ENCODE measurements at regions not wholly inside any gene's neighbourhood (a gene's known extent, or its start where the extent isn't known, plus 50 kb on each side); places are given as distances from the start of the nearest gene placed in this dataset.

GRCh38 chr1:25084407-25084806 is 147.9 kb downstream of the SYF2 start:
- no peak overlapping the region for H2BK15ac ChIP-seq (ENCODE audit: low read depth, low read length)
- no peak overlapping the region for H3K27ac Mint-ChIP-seq

More at GRCh38 chr1:25084407-25084806, 147.9 kb downstream of the SYF2 start:
- Histone ChIP-seq H4K8ac (replicated peaks; ENCODE audit: insufficient read length, low read depth, low read length) (no peak overlapping the region), H2AK5ac (ENCODE audit: insufficient read length, low read length) (no peak overlapping the region), H2BK120ac (ENCODE audit: low read depth, low read length, poor library complexity, severe bottlenecking) (no peak overlapping the region), H3K4me1 (ENCODE audit: insufficient read depth, low read length) (no peaks in the 10 kb centered on the region), H2BK12ac (ENCODE audit: insufficient read length, low read depth, low read length) (no peak overlapping the region), H2AFZ (ENCODE audit: low read length) (no peak overlapping the region), H3K56ac (ENCODE audit: insufficient read length, low read depth, low read length) (no peak overlapping the region), H3K14ac (ENCODE audit: insufficient read depth, low read length) (no peak overlapping the region), H3K9ac (ENCODE audit: extremely low read depth, insufficient read length, low read length) (no peak overlapping the region), H4K5ac (ENCODE audit: insufficient read length, low read depth, low read length) (no peak overlapping the region), H3K23ac (ENCODE audit: insufficient read length, low read depth, low read length) (no peak overlapping the region), H3K9me3 (ENCODE audit: control insufficient read depth, low read depth, low read length) (no peaks in the 10 kb centered on the region), H4K91ac (ENCODE audit: insufficient read length, low read depth, low read length) (no peak overlapping the region), H3K23me2 (ENCODE audit: insufficient read length, low read depth, low read length, poor library complexity, severe bottlenecking) (no peaks in the 10 kb centered on the region), H2BK20ac (ENCODE audit: low read depth, low read length, poor library complexity, severe bottlenecking) (no peak overlapping the region), H3K18ac (ENCODE audit: insufficient read length, low read depth, low read length) (no peak overlapping the region), H3T11ph (ENCODE audit: low read length) (no peak overlapping the region), H3K79me2 (ENCODE audit: insufficient read depth, low read length) (no peaks in the 10 kb centered on the region), H2BK5ac (ENCODE audit: insufficient read length, low read length) (no peak overlapping the region), H3K79me1 (ENCODE audit: insufficient read depth, low read depth, low read length, poor library complexity, severe bottlenecking) (no peaks in the 10 kb centered on the region), H3K27me3 (ENCODE audit: insufficient read depth, low read length) (no peaks in the 10 kb centered on the region), H3K27ac (ENCODE audit: insufficient read length, low read depth, low read length) (no peak overlapping the region), H4K20me1 (ENCODE audit: control insufficient read depth, insufficient read depth, insufficient read length) (no peaks in the 10 kb centered on the region), H3K4ac (ENCODE audit: low read depth, low read length) (no peak overlapping the region), H3K4me2 (ENCODE audit: insufficient read depth, insufficient read length, low read length) (no peak overlapping the region)
- DNase-seq, result no peak
- no CpG with 5 or more reads among the region's 1 CpG for WGBS (ENCODE audit: extremely low coverage, insufficient read length, low lambda C conversion rate)
- peaks cover 0 to 2% (median 0%) of the 10 kb centered on the region in 3 experiments; a peak in 1 of 7 replicates for H3K36me3 Mint-ChIP-seq (ENCODE audit: insufficient read depth in 1 of 3, low read depth in 3 of 3)
- peaks cover 0 to 18% of the 10 kb centered on the region in 2 experiments; a peak in 3 of 4 replicates for H3K4me1 Mint-ChIP-seq
- H3K9me3 Mint-ChIP-seq, result no peaks in the 10 kb centered on the region; a peak in 1 of 5 replicates
- no peak overlapping the region for H3K4me3 Mint-ChIP-seq
- TF ChIP-seq, protein P1, sequence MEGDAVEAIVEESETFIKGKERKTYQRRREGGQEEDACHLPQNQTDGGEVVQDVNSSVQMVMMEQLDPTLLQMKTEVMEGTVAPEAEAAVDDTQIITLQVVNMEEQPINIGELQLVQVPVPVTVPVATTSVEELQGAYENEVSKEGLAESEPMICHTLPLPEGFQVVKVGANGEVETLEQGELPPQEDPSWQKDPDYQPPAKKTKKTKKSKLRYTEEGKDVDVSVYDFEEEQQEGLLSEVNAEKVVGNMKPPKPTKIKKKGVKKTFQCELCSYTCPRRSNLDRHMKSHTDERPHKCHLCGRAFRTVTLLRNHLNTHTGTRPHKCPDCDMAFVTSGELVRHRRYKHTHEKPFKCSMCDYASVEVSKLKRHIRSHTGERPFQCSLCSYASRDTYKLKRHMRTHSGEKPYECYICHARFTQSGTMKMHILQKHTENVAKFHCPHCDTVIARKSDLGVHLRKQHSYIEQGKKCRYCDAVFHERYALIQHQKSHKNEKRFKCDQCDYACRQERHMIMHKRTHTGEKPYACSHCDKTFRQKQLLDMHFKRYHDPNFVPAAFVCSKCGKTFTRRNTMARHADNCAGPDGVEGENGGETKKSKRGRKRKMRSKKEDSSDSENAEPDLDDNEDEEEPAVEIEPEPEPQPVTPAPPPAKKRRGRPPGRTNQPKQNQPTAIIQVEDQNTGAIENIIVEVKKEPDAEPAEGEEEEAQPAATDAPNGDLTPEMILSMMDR (conservative IDR thresholded peaks at IDR 0.05), result no peak
- H3K27me3 Mint-ChIP-seq (ENCODE audit: low read depth), result peaks cover 13% of the 10 kb centered on the region

Data from H9 (cell line).